ENCODE measurements at regions not wholly inside any gene's neighbourhood (a gene's known extent, or its start where the extent isn't known, plus 50 kb on each side); places are given as distances from the start of the nearest gene placed in this dataset.
"Not testable (repeated sequence)": the region's sequence is repeated elsewhere in the genome, so short reads cannot be mapped to it uniquely, and the experiment has no call there.

DNA sequence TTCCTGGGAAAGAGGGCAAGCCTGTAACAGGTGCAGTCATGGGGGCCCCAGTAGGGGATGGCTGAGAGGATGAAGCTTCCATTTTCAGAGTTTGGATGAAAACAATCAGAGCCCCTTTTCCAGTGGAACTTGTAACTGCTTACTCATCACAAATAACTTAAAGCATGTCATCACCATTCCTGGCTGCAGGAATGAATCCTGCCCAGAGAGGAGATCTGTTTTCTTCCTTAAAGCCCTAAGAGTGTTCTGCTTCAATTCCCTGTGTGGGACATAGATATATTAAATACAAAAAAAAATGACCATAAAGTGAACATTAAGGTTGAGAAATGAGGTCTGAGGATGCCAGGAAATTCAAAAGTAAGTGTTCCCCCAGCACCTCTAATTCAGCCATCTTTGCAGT lies 183.4 kb upstream of the MEIS1 start:
- FAIRE-seq (no peak), DNase-seq (ENCODE audit: low read depth) (no peak)
- H3K36me3 ChIP-seq (ENCODE audit: insufficient read depth, low read length): no peaks in the 10 kb centered on the region
- H2AFZ ChIP-seq (ENCODE audit: low read depth, low read length): no peak overlapping the region
- H3K27me3 Mint-ChIP-seq (ENCODE audit: low read depth, unreplicated experiment): peaks cover 1% of the 10 kb centered on the region
- no peaks in the 10 kb centered on the region for H4K20me1 ChIP-seq (ENCODE audit: insufficient read depth, low read length)
- no peak overlapping the region for H3K4me3 Mint-ChIP-seq (ENCODE audit: unreplicated experiment)
- no peak overlapping the region for H3K4me3 ChIP-seq (ENCODE audit: insufficient read depth, low read depth, low read length)
- peaks cover 2% of the 10 kb centered on the region for H3K27me3 ChIP-seq (ENCODE audit: insufficient read depth, low read length)
- TF ChIP-seq CTCF (IDR thresholded peaks at IDR 0.05; ENCODE audit: insufficient read depth, low read depth, low read length) (no peak), EZH2 (IDR thresholded peaks at IDR 0.05; ENCODE audit: insufficient read depth, low read length) (no peak)
- H3K36me3 Mint-ChIP-seq (ENCODE audit: low read depth, unreplicated experiment): no peaks in the 10 kb centered on the region
- no peak overlapping the region for H3K27ac ChIP-seq (ENCODE audit: low read depth, low read length)
- H3K9me3 Mint-ChIP-seq (ENCODE audit: unreplicated experiment): no peaks in the 10 kb centered on the region
- no peaks in the 10 kb centered on the region for H3K4me1 ChIP-seq (ENCODE audit: insufficient read depth, low read length)
- no peak overlapping the region for H3K4me2 ChIP-seq (ENCODE audit: low read length)
- H3K9ac ChIP-seq (ENCODE audit: low read length): no peak overlapping the region
- H3K4me1 Mint-ChIP-seq (ENCODE audit: low read depth, unreplicated experiment): no peaks in the 10 kb centered on the region
- no peak overlapping the region for H3K27ac Mint-ChIP-seq (ENCODE audit: unreplicated experiment)
- H3K9me3 ChIP-seq (ENCODE audit: insufficient read depth, low read depth, low read length): no peaks in the 10 kb centered on the region
- H3K79me2 ChIP-seq (ENCODE audit: insufficient read depth, low read length): no peaks in the 10 kb centered on the region

DNA sequence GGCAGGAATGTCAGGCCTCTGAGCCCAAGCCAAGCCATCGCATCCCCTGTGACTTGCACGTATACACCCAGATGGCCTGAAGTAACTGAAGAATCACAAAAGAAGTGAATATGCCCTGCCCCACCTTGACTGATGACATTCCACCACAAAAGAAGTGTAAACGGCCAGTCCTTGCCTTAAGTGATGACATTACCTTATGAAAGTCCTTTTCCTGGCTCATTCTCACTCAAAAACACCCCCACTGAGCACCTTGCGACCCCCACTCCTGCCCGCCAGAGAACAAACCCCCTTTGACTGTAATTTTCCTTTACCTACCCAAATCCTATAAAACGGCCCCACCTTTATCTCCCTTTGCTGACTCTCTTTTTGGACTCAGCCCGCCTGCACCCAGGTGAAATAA lies 185.8 kb upstream of the MEIS1 start:
- not testable (repeated sequence) for H3K27ac Mint-ChIP-seq (ENCODE audit: unreplicated experiment); DNase-seq (ENCODE audit: low read depth); H3K9ac ChIP-seq (ENCODE audit: low read length); H3K27ac ChIP-seq (ENCODE audit: low read depth, low read length); H3K4me1 Mint-ChIP-seq (ENCODE audit: low read depth, unreplicated experiment); H3K4me3 Mint-ChIP-seq (ENCODE audit: unreplicated experiment); FAIRE-seq; H3K4me3 ChIP-seq (ENCODE audit: insufficient read depth, low read depth, low read length); H3K9me3 Mint-ChIP-seq (ENCODE audit: unreplicated experiment); H4K20me1 ChIP-seq (ENCODE audit: insufficient read depth, low read length); H3K27me3 ChIP-seq (ENCODE audit: insufficient read depth, low read length); H3K36me3 Mint-ChIP-seq (ENCODE audit: low read depth, unreplicated experiment); H3K79me2 ChIP-seq (ENCODE audit: insufficient read depth, low read length); H3K36me3 ChIP-seq (ENCODE audit: insufficient read depth, low read length); H3K4me2 ChIP-seq (ENCODE audit: low read length); H3K9me3 ChIP-seq (ENCODE audit: insufficient read depth, low read depth, low read length); H3K4me1 ChIP-seq (ENCODE audit: insufficient read depth, low read length); H2AFZ ChIP-seq (ENCODE audit: low read depth, low read length)
- H3K27me3 Mint-ChIP-seq (ENCODE audit: low read depth, unreplicated experiment): peaks cover 12% of the 10 kb centered on the region

GRCh38 chr2:66243809-66244208 lies 191.1 kb upstream of the MEIS1 start:
- H4K20me1 ChIP-seq (ENCODE audit: insufficient read depth, low read length); H3K4me1 ChIP-seq (ENCODE audit: insufficient read depth, low read length); H3K4me3 ChIP-seq (ENCODE audit: insufficient read depth, low read depth, low read length); H3K36me3 Mint-ChIP-seq (ENCODE audit: low read depth, unreplicated experiment); FAIRE-seq; H3K27ac ChIP-seq (ENCODE audit: low read depth, low read length); H3K9me3 Mint-ChIP-seq (ENCODE audit: unreplicated experiment); DNase-seq (ENCODE audit: low read depth); H3K27me3 ChIP-seq (ENCODE audit: insufficient read depth, low read length); H3K4me1 Mint-ChIP-seq (ENCODE audit: low read depth, unreplicated experiment); H3K27ac Mint-ChIP-seq (ENCODE audit: unreplicated experiment); H3K4me3 Mint-ChIP-seq (ENCODE audit: unreplicated experiment); H3K9me3 ChIP-seq (ENCODE audit: insufficient read depth, low read depth, low read length); H3K4me2 ChIP-seq (ENCODE audit: low read length); H3K79me2 ChIP-seq (ENCODE audit: insufficient read depth, low read length); H2AFZ ChIP-seq (ENCODE audit: low read depth, low read length); H3K9ac ChIP-seq (ENCODE audit: low read length); H3K36me3 ChIP-seq (ENCODE audit: insufficient read depth, low read length): not testable (repeated sequence)
- H3K27me3 Mint-ChIP-seq (ENCODE audit: low read depth, unreplicated experiment): peaks cover 13% of the 10 kb centered on the region

DNA sequence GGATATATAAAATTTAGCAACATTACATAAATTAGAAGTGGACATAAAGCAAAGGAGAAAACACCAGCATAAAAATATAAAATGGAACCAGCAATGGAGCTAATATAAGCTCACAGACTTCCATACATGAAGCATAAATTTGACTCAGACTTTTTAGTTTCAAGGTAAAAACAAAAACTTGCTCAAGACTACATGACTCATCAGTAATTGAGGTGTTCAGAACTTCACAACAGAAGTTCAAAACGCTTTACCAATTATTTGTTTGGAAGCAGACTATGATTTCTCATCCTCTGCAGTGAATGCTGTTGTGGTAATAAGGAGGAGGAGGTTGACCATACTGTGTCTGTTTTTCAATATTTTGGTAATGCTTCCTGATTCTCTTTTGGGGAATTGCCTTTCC lies 192.0 kb upstream of the MEIS1 start:
- H2AFZ ChIP-seq (ENCODE audit: low read depth, low read length); H3K4me3 Mint-ChIP-seq (ENCODE audit: unreplicated experiment); H3K36me3 ChIP-seq (ENCODE audit: insufficient read depth, low read length); H3K4me2 ChIP-seq (ENCODE audit: low read length); H3K9ac ChIP-seq (ENCODE audit: low read length); H3K4me1 Mint-ChIP-seq (ENCODE audit: low read depth, unreplicated experiment); H3K9me3 ChIP-seq (ENCODE audit: insufficient read depth, low read depth, low read length); FAIRE-seq; H3K27ac Mint-ChIP-seq (ENCODE audit: unreplicated experiment); H3K27me3 ChIP-seq (ENCODE audit: insufficient read depth, low read length); H3K9me3 Mint-ChIP-seq (ENCODE audit: unreplicated experiment); H3K27ac ChIP-seq (ENCODE audit: low read depth, low read length); DNase-seq (ENCODE audit: low read depth); H3K4me1 ChIP-seq (ENCODE audit: insufficient read depth, low read length); H3K4me3 ChIP-seq (ENCODE audit: insufficient read depth, low read depth, low read length); H4K20me1 ChIP-seq (ENCODE audit: insufficient read depth, low read length); H3K79me2 ChIP-seq (ENCODE audit: insufficient read depth, low read length); H3K36me3 Mint-ChIP-seq (ENCODE audit: low read depth, unreplicated experiment): not testable (repeated sequence)
- H3K27me3 Mint-ChIP-seq (ENCODE audit: low read depth, unreplicated experiment): peaks cover 13% of the 10 kb centered on the region
